ENCODE measurements at regions not wholly inside any gene's neighbourhood (a gene's known extent, or its start where the extent isn't known, plus 50 kb on each side); places are given as distances from the start of the nearest gene placed in this dataset.

- H3K36me3 ChIP-seq (ENCODE audit: control insufficient read depth, insufficient read depth, low read length, severe bottlenecking) = no peaks in the 10 kb centered on the region
- no peak overlapping the region for H3K4me3 ChIP-seq (ENCODE audit: low read length)
- peaks cover 12% of the 10 kb centered on the region for H3K27me3 ChIP-seq (replicated peaks; ENCODE audit: control insufficient read depth, insufficient read depth, low read length)
- no peaks in the 10 kb centered on the region for H3K4me1 ChIP-seq (ENCODE audit: control insufficient read depth, insufficient read depth, low read length)
- H3K9me3 ChIP-seq (ENCODE audit: control insufficient read depth, low read length) = no peaks in the 10 kb centered on the region
- no peak overlapping the region for H3K9ac ChIP-seq (ENCODE audit: low read length)
- DNase-seq (ENCODE audit: low read depth) = no peak
Measured at GRCh38 chr14:65852689-65853088, 440.2 kb downstream of the FUT8 start.

GRCh38 chr14:65853407-65853955 lies 441.0 kb downstream of the FUT8 start:
- Histone ChIP-seq H3K4me3 (ENCODE audit: low read length) (no peak overlapping the region), H3K36me3 (ENCODE audit: control insufficient read depth, insufficient read depth, low read length, severe bottlenecking) (no peaks in the 10 kb centered on the region), H3K9ac (ENCODE audit: low read length) (no peak overlapping the region), H3K4me1 (ENCODE audit: control insufficient read depth, insufficient read depth, low read length) (no peaks in the 10 kb centered on the region), H3K9me3 (ENCODE audit: control insufficient read depth, low read length) (no peaks in the 10 kb centered on the region), H3K27me3 (replicated peaks; ENCODE audit: control insufficient read depth, insufficient read depth, low read length) (peaks cover 12% of the 10 kb centered on the region)
- DNase-seq (ENCODE audit: low read depth) = no peak

DNA sequence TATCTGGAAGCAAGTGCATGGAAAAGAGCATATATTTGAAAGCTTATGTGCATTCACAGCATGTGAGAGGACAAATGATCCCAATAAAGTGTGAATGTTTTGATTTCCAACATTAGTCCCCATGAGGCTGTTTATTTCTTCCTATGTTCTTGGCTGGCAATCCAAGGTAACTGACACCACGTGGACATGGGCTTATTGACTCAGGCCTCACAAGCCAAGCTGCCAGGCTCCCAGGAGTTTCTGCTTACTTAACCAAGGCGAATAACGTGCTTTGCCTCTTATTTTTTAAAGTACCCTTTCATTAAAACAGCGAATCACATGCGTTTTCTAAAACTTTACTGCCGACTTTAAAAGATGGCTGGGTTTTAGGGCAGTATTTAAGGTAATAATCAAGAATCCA lies 441.7 kb downstream of the FUT8 start:
- H3K36me3 ChIP-seq (ENCODE audit: control insufficient read depth, insufficient read depth, low read length, severe bottlenecking) = no peaks in the 10 kb centered on the region
- H3K4me3 ChIP-seq (ENCODE audit: low read length) = no peak overlapping the region
- H3K9ac ChIP-seq (ENCODE audit: low read length) = no peak overlapping the region
- no peaks in the 10 kb centered on the region for H3K9me3 ChIP-seq (ENCODE audit: control insufficient read depth, low read length)
- H3K4me1 ChIP-seq (ENCODE audit: control insufficient read depth, insufficient read depth, low read length) = no peaks in the 10 kb centered on the region
- DNase-seq (ENCODE audit: low read depth) = no peak
- peaks cover 12% of the 10 kb centered on the region for H3K27me3 ChIP-seq (replicated peaks; ENCODE audit: control insufficient read depth, insufficient read depth, low read length)

DNA sequence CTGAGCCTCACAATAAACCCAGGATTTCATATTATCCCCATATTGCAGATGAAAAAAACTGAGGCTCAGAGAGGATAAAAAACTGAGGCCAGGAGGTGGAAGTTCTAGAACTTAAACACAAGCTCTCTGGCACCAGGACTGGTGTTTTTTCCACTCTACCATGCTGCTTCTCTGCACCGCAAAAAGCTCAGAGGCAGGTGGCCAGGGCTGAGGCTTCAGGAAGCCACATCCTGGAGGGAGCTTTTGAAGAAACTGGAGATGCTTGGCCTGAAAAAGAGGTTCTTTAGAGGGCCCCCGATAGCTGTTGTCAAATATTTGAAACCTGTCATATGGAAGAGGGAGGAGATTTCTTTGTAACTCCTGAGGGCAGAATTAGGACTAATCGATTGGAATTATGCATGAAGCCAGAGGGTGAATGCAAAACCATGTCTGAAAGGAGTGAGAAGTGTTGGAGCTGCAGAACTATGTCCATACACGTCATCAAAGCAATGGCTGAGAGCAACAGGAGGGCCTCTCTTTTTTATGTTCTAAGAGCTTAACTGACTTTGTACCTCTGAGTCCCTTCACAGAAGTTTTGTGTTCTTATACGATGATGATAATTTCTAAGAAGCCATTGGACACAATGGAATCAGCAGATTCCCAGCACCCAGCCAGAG lies 448.6 kb downstream of the FUT8 start:
- peaks cover 4% of the 10 kb centered on the region for H3K4me1 ChIP-seq (ENCODE audit: control insufficient read depth, insufficient read depth, low read length)
- no peak overlapping the region for H3K9ac ChIP-seq (ENCODE audit: low read length)
- no peaks in the 10 kb centered on the region for H3K9me3 ChIP-seq (ENCODE audit: control insufficient read depth, low read length)
- no peak for DNase-seq (ENCODE audit: low read depth)
- H3K4me3 ChIP-seq (ENCODE audit: low read length) = no peak overlapping the region
- no peaks in the 10 kb centered on the region for H3K36me3 ChIP-seq (ENCODE audit: control insufficient read depth, insufficient read depth, low read length, severe bottlenecking)
- H3K27me3 ChIP-seq (replicated peaks; ENCODE audit: control insufficient read depth, insufficient read depth, low read length) = no peaks in the 10 kb centered on the region

- Histone ChIP-seq H3K4me3 (ENCODE audit: low read length) (no peak overlapping the region), H3K4me1 (ENCODE audit: control insufficient read depth, insufficient read depth, low read length) (peaks cover 13% of the 10 kb centered on the region), H3K9ac (ENCODE audit: low read length) (no peak overlapping the region), H3K27me3 (replicated peaks; ENCODE audit: control insufficient read depth, insufficient read depth, low read length) (no peaks in the 10 kb centered on the region), H3K36me3 (ENCODE audit: control insufficient read depth, insufficient read depth, low read length, severe bottlenecking) (no peaks in the 10 kb centered on the region), H3K9me3 (ENCODE audit: control insufficient read depth, low read length) (no peaks in the 10 kb centered on the region)
- no peak for DNase-seq (ENCODE audit: low read depth)
Measured at GRCh38 chr14:65864549-65864948, 452.0 kb downstream of the FUT8 start.

GRCh38 chr14:65864984-65865383 lies 452.5 kb downstream of the FUT8 start:
- Histone ChIP-seq H3K9me3 (ENCODE audit: control insufficient read depth, low read length) (no peaks in the 10 kb centered on the region), H3K4me1 (ENCODE audit: control insufficient read depth, insufficient read depth, low read length) (peaks cover 13% of the 10 kb centered on the region), H3K36me3 (ENCODE audit: control insufficient read depth, insufficient read depth, low read length, severe bottlenecking) (no peaks in the 10 kb centered on the region), H3K4me3 (ENCODE audit: low read length) (no peak overlapping the region), H3K9ac (ENCODE audit: low read length) (no peak overlapping the region), H3K27me3 (replicated peaks; ENCODE audit: control insufficient read depth, insufficient read depth, low read length) (no peaks in the 10 kb centered on the region)
- no peak for DNase-seq (ENCODE audit: low read depth)

DNA sequence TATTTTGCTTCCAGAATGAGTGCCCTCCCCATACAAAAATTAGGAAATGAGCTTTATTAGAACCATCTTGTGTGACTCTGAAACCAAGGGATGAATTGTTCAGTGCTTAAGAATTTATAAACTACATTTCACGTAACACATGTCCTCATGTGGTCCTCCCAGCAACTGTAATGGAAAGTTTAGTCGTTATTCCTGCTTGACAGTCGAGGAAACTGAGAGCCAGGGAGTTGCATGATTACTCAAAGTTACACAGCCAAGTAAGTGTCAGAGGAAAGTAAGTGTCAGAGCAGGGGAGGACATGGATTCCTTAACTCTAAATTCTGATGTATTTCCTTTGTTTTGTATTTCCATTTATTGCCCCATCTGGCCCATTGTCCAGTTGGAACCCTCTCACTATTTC lies 453.9 kb downstream of the FUT8 start:
- Histone ChIP-seq H3K9me3 (ENCODE audit: control insufficient read depth, low read length) (no peaks in the 10 kb centered on the region), H3K27me3 (replicated peaks; ENCODE audit: control insufficient read depth, insufficient read depth, low read length) (no peaks in the 10 kb centered on the region), H3K4me1 (ENCODE audit: control insufficient read depth, insufficient read depth, low read length) (peaks cover 13% of the 10 kb centered on the region), H3K9ac (ENCODE audit: low read length) (no peak overlapping the region), H3K36me3 (ENCODE audit: control insufficient read depth, insufficient read depth, low read length, severe bottlenecking) (no peaks in the 10 kb centered on the region), H3K4me3 (ENCODE audit: low read length) (no peak overlapping the region)
- no peak for DNase-seq (ENCODE audit: low read depth)

- Histone ChIP-seq H3K9me3 (ENCODE audit: control insufficient read depth, low read length) (no peaks in the 10 kb centered on the region), H3K36me3 (ENCODE audit: control insufficient read depth, insufficient read depth, low read length, severe bottlenecking) (no peaks in the 10 kb centered on the region), H3K4me1 (ENCODE audit: control insufficient read depth, insufficient read depth, low read length) (peaks cover 13% of the 10 kb centered on the region), H3K27me3 (replicated peaks; ENCODE audit: control insufficient read depth, insufficient read depth, low read length) (no peaks in the 10 kb centered on the region), H3K4me3 (ENCODE audit: low read length) (no peak overlapping the region), H3K9ac (ENCODE audit: low read length) (no peak overlapping the region)
- DNase-seq (ENCODE audit: low read depth) = no peak
Measured at GRCh38 chr14:65866886-65867285, 454.4 kb downstream of the FUT8 start.

DNA sequence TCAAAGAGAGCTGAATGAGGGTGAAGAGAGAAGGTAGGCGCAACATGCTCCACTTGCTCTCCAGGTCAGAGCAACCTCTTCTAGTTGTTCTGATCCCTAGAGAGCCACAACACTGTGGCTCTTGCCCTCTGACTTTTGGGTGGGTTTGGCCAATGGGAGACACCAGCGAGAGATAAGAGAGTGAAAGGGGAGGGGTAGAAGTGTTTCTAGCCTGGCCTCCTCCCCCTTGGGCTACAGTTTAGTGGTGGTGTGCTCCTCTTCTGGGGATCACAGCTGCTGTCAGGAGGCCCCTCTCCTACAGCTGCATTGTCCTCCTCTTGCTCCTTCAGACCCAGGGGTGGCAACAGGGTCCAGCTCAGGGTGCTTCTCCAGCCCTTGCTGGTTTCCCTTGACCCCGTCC lies 454.8 kb downstream of the FUT8 start:
- DNase-seq (ENCODE audit: low read depth) = no peak
- H3K9ac ChIP-seq (ENCODE audit: low read length) = no peak overlapping the region
- no peaks in the 10 kb centered on the region for H3K9me3 ChIP-seq (ENCODE audit: control insufficient read depth, low read length)
- H3K4me1 ChIP-seq (ENCODE audit: control insufficient read depth, insufficient read depth, low read length) = peaks cover 13% of the 10 kb centered on the region
- H3K4me3 ChIP-seq (ENCODE audit: low read length) = no peak overlapping the region
- H3K27me3 ChIP-seq (replicated peaks; ENCODE audit: control insufficient read depth, insufficient read depth, low read length) = no peaks in the 10 kb centered on the region
- no peaks in the 10 kb centered on the region for H3K36me3 ChIP-seq (ENCODE audit: control insufficient read depth, insufficient read depth, low read length, severe bottlenecking)

- Histone ChIP-seq H3K36me3 (ENCODE audit: control insufficient read depth, insufficient read depth, low read length, severe bottlenecking) (no peaks in the 10 kb centered on the region), H3K9me3 (ENCODE audit: control insufficient read depth, low read length) (no peaks in the 10 kb centered on the region), H3K27me3 (replicated peaks; ENCODE audit: control insufficient read depth, insufficient read depth, low read length) (no peaks in the 10 kb centered on the region), H3K9ac (ENCODE audit: low read length) (no peak overlapping the region), H3K4me3 (ENCODE audit: low read length) (no peak overlapping the region), H3K4me1 (ENCODE audit: control insufficient read depth, insufficient read depth, low read length) (no peaks in the 10 kb centered on the region)
- DNase-seq (ENCODE audit: low read depth) = peak; percentile 18
Measured at GRCh38 chr14:65872536-65872935, 460.0 kb downstream of the FUT8 start.

- Histone ChIP-seq H3K27me3 (replicated peaks; ENCODE audit: control insufficient read depth, insufficient read depth, low read length) (no peaks in the 10 kb centered on the region), H3K9me3 (ENCODE audit: control insufficient read depth, low read length) (no peaks in the 10 kb centered on the region), H3K36me3 (ENCODE audit: control insufficient read depth, insufficient read depth, low read length, severe bottlenecking) (no peaks in the 10 kb centered on the region), H3K4me3 (ENCODE audit: low read length) (no peak overlapping the region), H3K9ac (ENCODE audit: low read length) (no peak overlapping the region), H3K4me1 (ENCODE audit: control insufficient read depth, insufficient read depth, low read length) (peaks cover 10% of the 10 kb centered on the region)
- DNase-seq (ENCODE audit: low read depth) = no peak
Measured at GRCh38 chr14:65877166-65877565, 464.6 kb downstream of the FUT8 start.

- DNase-seq (ENCODE audit: low read depth) = no peak
- Histone ChIP-seq H3K4me3 (ENCODE audit: low read length) (no peak overlapping the region), H3K9ac (ENCODE audit: low read length) (no peak overlapping the region), H3K27me3 (replicated peaks; ENCODE audit: control insufficient read depth, insufficient read depth, low read length) (no peaks in the 10 kb centered on the region), H3K9me3 (ENCODE audit: control insufficient read depth, low read length) (no peaks in the 10 kb centered on the region), H3K36me3 (ENCODE audit: control insufficient read depth, insufficient read depth, low read length, severe bottlenecking) (no peaks in the 10 kb centered on the region), H3K4me1 (ENCODE audit: control insufficient read depth, insufficient read depth, low read length) (peaks cover 10% of the 10 kb centered on the region)
Measured at GRCh38 chr14:65877624-65878023, 465.1 kb downstream of the FUT8 start.

Data from adipocyte (in vitro differentiated cells).